Gastrocnemius medialis (tissue), 4 donors: ENCODE measurements at regions not wholly inside any gene's neighbourhood (a gene's known extent, or its start where the extent isn't known, plus 50 kb on each side); places are given as distances from the start of the nearest gene placed in this dataset.

Source experiments
- CTCF ChIP-seq, 5 experiments: fragments of 450-650 bp in 3 of 5; fragments of 200-600 bp in 2 of 5; sonication (generic) in 2 of 5; IDR thresholded peaks in 4 of 5; conservative IDR thresholded peaks in 1 of 5; 1 replicate in 4 of 5; 2 replicates in 1 of 5; pipeline ENCODE4 v1.5.1; 2016 to 2019; ENCODE audit warnings: antibody characterized with exemption in 5 of 5, mild to moderate bottlenecking in 3 of 5, moderate library complexity in 3 of 5
- POLR2A ChIP-seq, 2 donors: fragments of 450-650 bp; IDR thresholded peaks; one replicate each; pipeline ENCODE4 v1.6.1; 2017; ENCODE audit warnings: antibody characterized with exemption in 2 of 2, mild to moderate bottlenecking in 2 of 2, moderate library complexity in 2 of 2

GRCh38 chr6:1255636-1256365 is 56.1 kb upstream of the FOXQ1 start:
- no peak for TF ChIP-seq CTCF (IDR thresholded peaks at IDR 0.05 in 4 of 5, conservative IDR thresholded peaks at IDR 0.05 in 1 of 5)
- no peak for TF ChIP-seq POLR2A (IDR thresholded peaks at IDR 0.05)
